Karpas-422 (cell line): ENCODE measurements at regions not wholly inside any gene's neighbourhood (a gene's known extent, or its start where the extent isn't known, plus 50 kb on each side); places are given as distances from the start of the nearest gene placed in this dataset.
A peak's percentile ranks its signal among the peaks of the same experiment; 100 is the strongest.

Experiments used
- DNase-seq: peaks from one replicate; pipeline ENCODE4 v3.0.0-alpha.2; 2015
- H2AFZ ChIP-seq: fragments of 200-600 bp; sonication (generic); 2 replicates; pipeline ENCODE4 v1.6.1; 2014; ENCODE audit warnings: antibody characterized with exemption, low read length, mixed read lengths
- H3K27ac ChIP-seq: fragments of 200-600 bp; sonication (generic); 2 replicates; pipeline ENCODE4 v1.5.1; 2014; ENCODE audit warnings: mild to moderate bottlenecking, low read length, moderate library complexity
- H3K27me3 ChIP-seq: fragments of 200-600 bp; sonication (generic); 2 replicates; pipeline ENCODE4 v1.6.1; 2014; ENCODE audit warnings: low read length, mixed read lengths
- H3K36me3 ChIP-seq: fragments of 200-600 bp; sonication (generic); 2 replicates; pipeline ENCODE4 v1.6.1; 2014; ENCODE audit warnings: low read length, mixed read lengths; ENCODE audit not compliant: insufficient read depth
- H3K4me1 ChIP-seq: fragments of 200-600 bp; sonication (generic); 2 replicates; pipeline ENCODE4 v1.6.1; 2014; ENCODE audit warnings: mild to moderate bottlenecking, low read length, mixed read lengths
- H3K4me2 ChIP-seq: fragments of 200-600 bp; sonication (generic); 2 replicates; pipeline ENCODE4 v1.6.1; 2014; ENCODE audit warnings: low read length, low read depth, mild to moderate bottlenecking; ENCODE audit not compliant: poor library complexity, severe bottlenecking
- H3K4me3 ChIP-seq: fragments of 200-600 bp; sonication (generic); 2 replicates; pipeline ENCODE4 v1.5.1; 2014; ENCODE audit warnings: mild to moderate bottlenecking, antibody characterized with exemption, low read length, mixed read lengths
- H3K79me2 ChIP-seq: fragments of 200-600 bp; sonication (generic); 2 replicates; pipeline ENCODE4 v1.6.1; 2014; ENCODE audit warnings: mild to moderate bottlenecking, low read length, mixed read lengths
- H3K9ac ChIP-seq: fragments of 200-600 bp; sonication (generic); 2 replicates; pipeline ENCODE4 v1.6.0; 2014; ENCODE audit warnings: low read length
- H3K9me2 ChIP-seq: fragments of 200-600 bp; sonication (generic), shearing (Covaris generic); replicated peaks from 2 replicates; pipeline ENCODE4 v1.6.0; 2014; ENCODE audit warnings: mild to moderate bottlenecking, low read length, moderate library complexity; ENCODE audit not compliant: insufficient read depth
- H3K9me3 ChIP-seq: fragments of 300-700, 200-600 bp; sonication (generic); 2 replicates; pipeline ENCODE4 v1.6.1; 2014; ENCODE audit warnings: low read length, mixed read lengths
- H4K20me1 ChIP-seq: fragments of 200-600 bp; sonication (generic); 2 replicates; pipeline ENCODE4 v1.6.1; 2014; ENCODE audit warnings: mild to moderate bottlenecking, antibody characterized with exemption, low read length, low read depth; ENCODE audit not compliant: insufficient read depth

DNA sequence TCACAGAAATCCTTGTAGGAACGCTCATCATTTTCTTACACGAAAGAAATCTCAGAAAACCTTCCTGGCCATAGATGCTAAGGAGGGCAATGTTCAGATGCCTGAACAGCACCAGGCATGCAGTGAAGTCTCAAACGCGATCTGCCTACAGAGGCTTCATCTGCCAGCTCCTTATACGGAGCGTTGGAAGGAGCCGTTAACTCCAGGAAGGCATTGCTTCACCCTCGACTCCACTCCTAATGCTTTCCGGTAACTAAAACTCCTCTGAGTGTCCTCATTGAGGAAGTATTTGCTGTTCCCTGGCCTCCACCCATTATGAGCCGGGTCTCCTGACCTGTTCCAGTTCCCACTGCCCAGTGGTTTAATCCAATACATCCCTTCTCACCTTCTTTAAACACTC lies 502.7 kb downstream of the BCL11B start:
- no peak overlapping the region for H3K4me3 ChIP-seq
- no peak for DNase-seq
- no peak overlapping the region for H2AFZ ChIP-seq
- H3K27ac ChIP-seq = no peak overlapping the region
- H3K4me2 ChIP-seq = no peak overlapping the region
- no peaks in the 10 kb centered on the region for H3K27me3 ChIP-seq
- no peaks in the 10 kb centered on the region for H3K4me1 ChIP-seq
- no peaks in the 10 kb centered on the region for H3K79me2 ChIP-seq
- no peaks in the 10 kb centered on the region for H3K9me2 ChIP-seq
- H3K36me3 ChIP-seq = no peaks in the 10 kb centered on the region
- H3K9me3 ChIP-seq = peaks cover 4% of the 10 kb centered on the region
- H4K20me1 ChIP-seq = no peaks in the 10 kb centered on the region
- no peak overlapping the region for H3K9ac ChIP-seq

DNA sequence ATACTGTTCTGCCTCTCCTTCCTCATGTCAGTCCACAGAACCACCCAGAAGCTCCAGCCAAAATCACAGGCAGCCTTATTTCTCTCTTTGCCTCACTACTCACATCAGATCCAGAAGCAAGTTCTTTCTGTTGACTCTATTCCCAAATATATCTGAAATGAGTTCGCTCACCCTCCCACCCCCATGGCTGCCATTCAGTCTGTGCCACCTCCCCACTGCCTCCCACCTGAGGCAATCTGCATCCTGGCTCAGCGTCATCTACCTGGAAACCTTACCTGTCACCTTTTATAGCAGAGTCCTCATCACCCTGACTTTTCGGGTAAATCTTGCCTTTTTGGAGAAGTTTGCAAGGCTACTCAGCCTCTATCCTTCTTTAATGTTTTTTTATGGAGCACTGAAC lies 501.8 kb downstream of the BCL11B start:
- H3K9me2 ChIP-seq = no peaks in the 10 kb centered on the region
- no peak overlapping the region for H2AFZ ChIP-seq
- H3K27ac ChIP-seq = no peak overlapping the region

DNA sequence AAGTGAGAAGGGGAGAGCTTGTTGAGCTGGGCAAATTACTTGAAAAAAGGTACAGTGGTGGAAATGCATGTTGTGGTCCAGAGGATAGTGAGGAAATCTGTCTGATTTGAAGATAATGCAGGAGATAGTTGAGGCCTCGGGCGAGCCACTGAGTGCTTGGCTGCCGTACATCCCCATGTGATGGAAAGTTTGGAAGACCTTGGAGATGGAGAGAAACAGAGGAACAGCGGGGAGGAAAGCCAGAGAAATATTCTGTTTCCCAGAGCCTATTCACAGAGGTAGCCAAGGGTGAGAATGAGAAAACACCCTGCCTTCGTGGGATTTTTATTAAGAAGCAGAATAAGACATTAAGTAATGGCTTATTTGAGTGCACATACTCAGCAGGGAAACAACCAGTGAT lies 498.2 kb downstream of the BCL11B start:
- Histone ChIP-seq H3K4me3 (no peak overlapping the region), H3K36me3 (no peaks in the 10 kb centered on the region), H3K4me2 (no peak overlapping the region), H3K9ac (no peak overlapping the region), H4K20me1 (no peaks in the 10 kb centered on the region), H3K4me1 (peaks cover 13% of the 10 kb centered on the region), H3K79me2 (no peaks in the 10 kb centered on the region), H2AFZ (no peak overlapping the region), H3K9me2 (no peaks in the 10 kb centered on the region), H3K9me3 (peaks cover 11% of the 10 kb centered on the region; the same call in 1 of the 2 replicates), H3K27ac (no peak overlapping the region), H3K27me3 (0 out of 2 replicates have a peak, but pooled peaks cover 4% of the 10 kb centered on the region)
- no peak for DNase-seq

More for the DNA sequence above, 501.8 kb downstream of the BCL11B start:
- no peaks in the 10 kb centered on the region for H4K20me1 ChIP-seq
- no peak for DNase-seq
- no peaks in the 10 kb centered on the region for H3K36me3 ChIP-seq
- no peak overlapping the region for H3K4me3 ChIP-seq
- peaks cover 4% of the 10 kb centered on the region for H3K9me3 ChIP-seq
- H3K4me2 ChIP-seq = no peak overlapping the region
- no peak overlapping the region for H3K9ac ChIP-seq
- no peaks in the 10 kb centered on the region for H3K79me2 ChIP-seq
- 0 out of 2 replicates have a peak, but pooled peaks cover 3% of the 10 kb centered on the region for H3K27me3 ChIP-seq
- H3K4me1 ChIP-seq = no peaks in the 10 kb centered on the region

DNA sequence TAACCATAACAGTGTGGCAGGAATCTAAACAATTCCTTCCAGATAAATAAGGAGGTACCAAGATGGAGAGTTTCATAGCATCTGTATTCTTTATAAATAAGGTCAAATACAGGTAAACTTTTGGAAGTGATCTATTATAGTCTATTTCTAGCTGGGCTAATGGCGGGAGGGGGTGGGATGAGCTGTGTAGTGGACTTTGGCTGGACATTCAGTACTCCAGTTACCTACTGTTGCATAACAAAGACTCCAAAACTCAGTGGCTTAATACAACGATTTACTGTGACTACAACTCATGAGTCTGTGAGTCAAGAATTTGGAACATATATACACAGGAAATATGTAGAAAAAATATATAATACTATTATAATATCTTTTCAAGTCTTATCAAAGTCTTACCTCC lies 496.1 kb downstream of the BCL11B start:
- no peak overlapping the region for H3K4me3 ChIP-seq
- H3K79me2 ChIP-seq = no peaks in the 10 kb centered on the region

DNA sequence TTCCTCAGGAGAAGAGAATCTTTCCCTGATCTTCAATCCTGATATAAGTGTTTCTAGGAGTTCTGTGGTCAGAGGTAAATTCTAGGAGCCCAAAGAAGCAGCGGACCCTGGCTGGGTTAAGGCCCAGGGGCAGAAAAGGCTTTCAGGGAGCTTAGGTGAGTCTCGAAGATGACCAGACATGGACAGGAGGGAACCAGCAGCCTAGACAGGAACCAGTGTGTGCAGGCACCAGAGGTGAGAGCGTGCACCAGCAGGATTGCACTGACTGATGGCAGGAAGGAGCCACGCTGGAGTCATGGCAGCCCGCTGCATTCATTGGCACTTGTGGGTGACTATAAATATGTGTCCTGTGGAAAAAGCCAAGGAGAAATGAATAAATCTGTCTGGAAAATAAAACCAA lies 489.9 kb downstream of the BCL11B start:
- Histone ChIP-seq H3K4me3 (no peak overlapping the region), H3K79me2 (no peaks in the 10 kb centered on the region), H3K9me3 (0 out of 2 replicates have a peak, but pooled peaks cover 3% of the 10 kb centered on the region), H3K36me3 (no peaks in the 10 kb centered on the region), H3K4me1 (peaks cover 10% of the 10 kb centered on the region), H4K20me1 (no peaks in the 10 kb centered on the region), H3K4me2 (no peak overlapping the region), H3K9me2 (no peaks in the 10 kb centered on the region), H2AFZ (no peak overlapping the region), H3K9ac (no peak overlapping the region), H3K27ac (no peak overlapping the region), H3K27me3 (no peaks in the 10 kb centered on the region)
- DNase-seq = no peak

More for the DNA sequence above, 496.1 kb downstream of the BCL11B start:
- Histone ChIP-seq H3K9me2 (no peaks in the 10 kb centered on the region), H3K9me3 (peaks cover 11% of the 10 kb centered on the region; the same call in 1 of the 2 replicates), H2AFZ (no peak overlapping the region), H3K4me1 (peaks cover 19% of the 10 kb centered on the region), H3K4me2 (no peak overlapping the region), H3K9ac (no peak overlapping the region), H3K27me3 (0 out of 2 replicates have a peak, but pooled peaks cover 4% of the 10 kb centered on the region), H3K27ac (no peak overlapping the region), H3K36me3 (no peaks in the 10 kb centered on the region), H4K20me1 (no peaks in the 10 kb centered on the region)
- no peak for DNase-seq

DNA sequence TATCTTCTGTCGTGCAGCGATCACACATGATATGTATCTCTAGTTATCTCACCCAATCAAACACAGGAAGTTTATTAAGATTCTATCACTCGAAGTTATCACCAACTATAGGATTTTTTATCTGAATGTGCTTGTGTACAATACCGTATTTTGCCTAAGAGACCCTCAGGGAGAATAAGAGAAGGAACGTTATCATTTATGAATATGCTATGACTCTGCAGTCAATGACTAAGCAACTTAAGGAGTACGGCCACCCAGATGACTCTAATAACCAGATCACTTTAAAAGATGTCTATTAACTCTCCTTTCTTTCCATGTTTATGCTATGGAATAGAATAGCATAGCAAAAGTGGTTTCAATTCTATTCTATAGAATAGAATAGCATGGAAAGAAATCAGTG lies 486.4 kb downstream of the BCL11B start:
- H2AFZ ChIP-seq = no peak overlapping the region
- H3K9me2 ChIP-seq = no peaks in the 10 kb centered on the region
- no peak for DNase-seq
- no peaks in the 10 kb centered on the region for H4K20me1 ChIP-seq
- H3K4me3 ChIP-seq = no peak overlapping the region
- H3K9ac ChIP-seq = no peak overlapping the region
- H3K36me3 ChIP-seq = no peaks in the 10 kb centered on the region
- H3K4me1 ChIP-seq = no peaks in the 10 kb centered on the region
- H3K79me2 ChIP-seq = no peaks in the 10 kb centered on the region
- H3K4me2 ChIP-seq = no peak overlapping the region
- no peak overlapping the region for H3K27ac ChIP-seq
- H3K27me3 ChIP-seq = no peaks in the 10 kb centered on the region
- H3K9me3 ChIP-seq = 0 out of 2 replicates have a peak, but pooled peaks cover 3% of the 10 kb centered on the region

DNA sequence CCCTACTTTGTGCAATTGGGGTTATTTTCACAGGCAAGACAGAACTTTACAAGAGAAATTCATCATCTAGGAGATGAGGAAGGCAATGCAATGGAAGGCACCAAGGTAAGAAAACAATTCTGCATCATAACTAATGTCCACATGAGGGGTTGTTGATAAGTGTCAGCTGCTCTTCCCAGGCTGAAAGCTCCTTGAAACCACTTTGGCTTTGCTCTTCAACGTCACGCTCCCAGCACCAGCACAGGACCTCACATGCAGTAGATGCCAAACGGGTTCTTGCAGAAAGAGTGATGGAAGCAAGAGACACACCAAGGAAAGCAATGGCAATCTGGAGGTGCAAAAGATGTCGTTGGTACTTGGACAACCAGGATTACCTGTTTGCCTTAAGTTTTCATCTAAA lies 485.5 kb downstream of the BCL11B start:
- no peaks in the 10 kb centered on the region for H3K9me2 ChIP-seq
- no peak overlapping the region for H3K4me2 ChIP-seq
- no peaks in the 10 kb centered on the region for H3K79me2 ChIP-seq
- H3K9me3 ChIP-seq = 0 out of 2 replicates have a peak, but pooled peaks cover 3% of the 10 kb centered on the region
- no peak overlapping the region for H2AFZ ChIP-seq
- H3K4me3 ChIP-seq = no peak overlapping the region
- H3K27me3 ChIP-seq = no peaks in the 10 kb centered on the region
- no peaks in the 10 kb centered on the region for H4K20me1 ChIP-seq
- DNase-seq = no peak
- H3K9ac ChIP-seq = no peak overlapping the region
- no peak overlapping the region for H3K27ac ChIP-seq
- H3K36me3 ChIP-seq = no peaks in the 10 kb centered on the region
- peaks cover 8% of the 10 kb centered on the region for H3K4me1 ChIP-seq

DNA sequence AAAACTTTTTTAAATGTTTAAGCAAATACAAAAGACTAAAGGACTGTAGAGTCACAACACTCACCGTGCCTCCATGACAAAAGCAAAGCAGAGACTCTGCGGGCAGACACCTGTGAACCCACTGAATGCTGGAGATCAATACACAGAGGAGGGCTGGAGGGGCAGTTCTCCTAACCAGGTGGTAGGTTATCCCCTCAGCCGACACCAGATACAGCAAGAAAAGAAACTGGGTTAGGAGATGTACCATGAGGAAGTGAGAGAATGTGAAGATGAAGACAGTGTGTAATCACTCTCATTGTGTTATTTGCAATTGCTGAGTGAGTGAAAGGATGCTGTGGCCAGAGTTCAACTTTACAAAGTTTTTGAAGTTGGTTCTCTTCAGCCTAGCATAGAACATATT lies 480.3 kb downstream of the BCL11B start:
- Histone ChIP-seq H3K9ac (no peak overlapping the region; the same call in 1 of the 2 replicates), H3K36me3 (no peaks in the 10 kb centered on the region), H3K4me3 (peak overlapping the region; percentile 12), H3K4me2 (peak overlapping the region; percentile 49), H3K9me3 (no peaks in the 10 kb centered on the region; the same call in 1 of the 2 replicates), H4K20me1 (no peaks in the 10 kb centered on the region), H3K79me2 (no peaks in the 10 kb centered on the region), H3K27me3 (no peaks in the 10 kb centered on the region), H3K9me2 (no peaks in the 10 kb centered on the region), H3K27ac (peak overlapping the region; percentile 80), H2AFZ (no peak overlapping the region), H3K4me1 (peaks cover 25% of the 10 kb centered on the region)
- DNase-seq = peak; percentile 62
